Heart left ventricle (tissue), 16 donors: ENCODE measurements at regions not wholly inside any gene's neighbourhood (a gene's known extent, or its start where the extent isn't known, plus 50 kb on each side); places are given as distances from the start of the nearest gene placed in this dataset.

Experiments used
- ATAC-seq, 4 donors: fragments of 200-7000 bp; cut with Tn5 transposase; one replicate each; pipeline ENCODE4 v1.9.1; 2020 to 2022; ENCODE audit warnings: moderate library complexity in 4 of 4, mild to moderate bottlenecking in 3 of 4, moderate number of reproducible peaks in 1 of 4
- DNase-seq, 5 donors: peaks; one replicate each; pipeline ENCODE4 v3.0.0-alpha.2; 2020
- H3K27ac ChIP-seq, 12 donors: fragments of 200-600 bp; sonication (generic) in 4 of 12; one replicate each; pipeline versions ENCODE4 v1.5.0 to v1.8.0; 2016 to 2022; ENCODE audit warnings: mild to moderate bottlenecking in 2 of 12
- H3K27me3 ChIP-seq, 9 donors: fragments of 200-600 bp; sonication (generic) in 2 of 9; one replicate each; pipeline versions ENCODE4 v1.5.1 to v1.8.0; 2016 to 2022; ENCODE audit warnings: mild to moderate bottlenecking in 3 of 9
- H3K36me3 ChIP-seq, 9 donors: fragments of 200-600 bp; sonication (generic) in 2 of 9; one replicate each; pipeline versions ENCODE4 v1.5.0 to v1.8.0; 2018 to 2022; ENCODE audit warnings: mild to moderate bottlenecking in 2 of 9
- H3K4me1 ChIP-seq, 12 donors: fragments of 200-600 bp; sonication (generic) in 4 of 12; one replicate each; pipeline versions ENCODE4 v1.5.0 to v1.8.0; 2016 to 2022; ENCODE audit warnings: mild to moderate bottlenecking in 3 of 12
- H3K4me3 ChIP-seq, 12 donors: fragments of 200-600 bp; sonication (generic) in 4 of 12; one replicate each; pipeline versions ENCODE4 v1.5.0 to v1.8.0; 2017 to 2022; ENCODE audit warnings: mild to moderate bottlenecking in 9 of 12, moderate library complexity in 4 of 12
- H3K9me3 ChIP-seq, 12 donors: fragments of 200-600 bp; sonication (generic) in 4 of 12; one replicate each; pipeline versions ENCODE4 v1.5.0 to v1.8.0; 2016 to 2022; ENCODE audit warnings: mild to moderate bottlenecking in 1 of 12
- POLR2A ChIP-seq, 2 donors: fragments of 450-650 bp; IDR thresholded peaks; one replicate each; pipeline ENCODE4 v1.6.1; 2017; ENCODE audit warnings: antibody characterized with exemption in 2 of 2, mild to moderate bottlenecking in 2 of 2, moderate library complexity in 2 of 2
- WGBS, 4 donors: extraction: QIAGEN DNeasy Blood & Tissue Kit in 2 of 4; methylation state at CpG; one replicate each; pipeline versions ENCODE4 v1.1.5 to v1.1.7; 2013 to 2018; 5-methylcytosine and 5-hydroxymethylcytosine counted together
- intact Hi-C, 10 donors: fragments of 100-400 bp; cut with DNase I; formaldehyde crosslinking; loops; one replicate each; pipeline versions ENCODE4 v1.11.1 to v1.14.2; 2022
- TF ChIP-seq, protein P1 (sequence below), 12 donors: fragments of 200-600 bp; sonication (generic) in 4 of 12; IDR thresholded peaks; one replicate each; pipeline versions ENCODE4 v1.5.0 to v1.8.0; 2018 to 2022; ENCODE audit warnings: antibody characterized with exemption in 12 of 12, mild to moderate bottlenecking in 5 of 12
- donor health status: ischemic (EF 13 %, LVEDD 7.1; RV severe dilation, severe dysfunction).
- donor health status: healthy with polysubstance abuse.
- donor health status: DM: no; HTN: yes; CAD: no.
- donor health status: DM: no; HTN: no; CAD: no.
- donor health status: ischemic (EF 25% LVEDD 6.9; RV normal size, moderate dysfunction).
- donor health status: ischemic (EF 25% LVEDD 5.7; RV mildly dilated, moderate dysfunction).
- donor health status: healthy.
- donor health status: DM: yes; HTN: yes; CAD: no.
- donor health status: ischemic (EF 35%, LVEDD 5.7; RV mildly dilated, moderate dysfunction).
- donor health status: nonischemic (EF 11% LVEDD 7.7; RV severe dilation, severe dysfunction).
- donor health status: DM: yes; HTN: yes; CAD: no.
- donor health status: PGD.
- donor health status: ischemic (EF 29% LVEDD 5.4; RV normal size, mild dysfunction).
- donor health status: nonischemic (EF 23%, LVEDD 6.1; RV moderate dilation, normal function).

- no peak overlapping the region for H3K4me3 ChIP-seq
- no peak for ATAC-seq
- DNase-seq = no peak
- WGBS, 4 donors = 57 to 76% (median 66%) methylated on average over 1 of the region's 1 CpG
- no peaks in the 10 kb centered on the region for H3K27me3 ChIP-seq
- peaks cover 0 to 3% (median 0%) of the 10 kb centered on the region in 12 donors for H3K4me1 ChIP-seq
- H3K27ac ChIP-seq = no peak overlapping the region
- H3K36me3 ChIP-seq = no peaks in the 10 kb centered on the region
- no peak for TF ChIP-seq POLR2A (IDR thresholded peaks at IDR 0.05)
- TF ChIP-seq, protein P1, sequence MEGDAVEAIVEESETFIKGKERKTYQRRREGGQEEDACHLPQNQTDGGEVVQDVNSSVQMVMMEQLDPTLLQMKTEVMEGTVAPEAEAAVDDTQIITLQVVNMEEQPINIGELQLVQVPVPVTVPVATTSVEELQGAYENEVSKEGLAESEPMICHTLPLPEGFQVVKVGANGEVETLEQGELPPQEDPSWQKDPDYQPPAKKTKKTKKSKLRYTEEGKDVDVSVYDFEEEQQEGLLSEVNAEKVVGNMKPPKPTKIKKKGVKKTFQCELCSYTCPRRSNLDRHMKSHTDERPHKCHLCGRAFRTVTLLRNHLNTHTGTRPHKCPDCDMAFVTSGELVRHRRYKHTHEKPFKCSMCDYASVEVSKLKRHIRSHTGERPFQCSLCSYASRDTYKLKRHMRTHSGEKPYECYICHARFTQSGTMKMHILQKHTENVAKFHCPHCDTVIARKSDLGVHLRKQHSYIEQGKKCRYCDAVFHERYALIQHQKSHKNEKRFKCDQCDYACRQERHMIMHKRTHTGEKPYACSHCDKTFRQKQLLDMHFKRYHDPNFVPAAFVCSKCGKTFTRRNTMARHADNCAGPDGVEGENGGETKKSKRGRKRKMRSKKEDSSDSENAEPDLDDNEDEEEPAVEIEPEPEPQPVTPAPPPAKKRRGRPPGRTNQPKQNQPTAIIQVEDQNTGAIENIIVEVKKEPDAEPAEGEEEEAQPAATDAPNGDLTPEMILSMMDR (IDR thresholded peaks at IDR 0.05) = no peak
- peaks cover 0 to 31% (median 3%) of the 10 kb centered on the region in 12 donors for H3K9me3 ChIP-seq
- intact Hi-C loops = no loop called here
Measured at GRCh38 chr3:99342383-99342782, 296.0 kb upstream of the COL8A1 start.

GRCh38 chr3:99339222-99339621 lies 299.2 kb upstream of the COL8A1 start:
- Histone ChIP-seq H3K27me3 (no peaks in the 10 kb centered on the region), H3K4me3 (no peak overlapping the region), H3K9me3 (peaks cover 0 to 35% (median 3%) of the 10 kb centered on the region in 12 donors), H3K36me3 (no peaks in the 10 kb centered on the region), H3K27ac (no peak overlapping the region), H3K4me1 (no peaks in the 10 kb centered on the region)
- intact Hi-C loops = no loop called here
- ATAC-seq = no peak
- 79 to 97% (median 93%) methylated on average over 4 of the region's 4 CpGs for WGBS, 4 donors
- no peak for DNase-seq
- TF ChIP-seq, protein P1 (IDR thresholded peaks at IDR 0.05) = no peak
- no peak for TF ChIP-seq POLR2A (IDR thresholded peaks at IDR 0.05)

GRCh38 chr3:99332718-99333117 lies 305.7 kb upstream of the COL8A1 start:
- no peak overlapping the region for H3K27ac ChIP-seq
- 52 to 62% (median 57%) methylated on average over 3 of the region's 3 CpGs for WGBS, 4 donors
- H3K27me3 ChIP-seq = no peaks in the 10 kb centered on the region
- intact Hi-C loops = no loop called here
- peaks cover 0 to 8% (median 0%) of the 10 kb centered on the region in 12 donors for H3K9me3 ChIP-seq
- H3K36me3 ChIP-seq = no peaks in the 10 kb centered on the region
- H3K4me1 ChIP-seq = no peaks in the 10 kb centered on the region
- TF ChIP-seq POLR2A (IDR thresholded peaks at IDR 0.05) = no peak
- TF ChIP-seq, protein P1 (IDR thresholded peaks at IDR 0.05) = no peak
- ATAC-seq = no peak
- no peak for DNase-seq
- no peak overlapping the region for H3K4me3 ChIP-seq

GRCh38 chr3:99332276-99332675 lies 306.1 kb upstream of the COL8A1 start:
- WGBS, 4 donors = 61 to 75% (median 62%) methylated on average over 2 of the region's 2 CpGs
- intact Hi-C loops = no loop called here
- Histone ChIP-seq H3K4me3 (no peak overlapping the region), H3K27ac (no peak overlapping the region), H3K27me3 (no peaks in the 10 kb centered on the region), H3K4me1 (no peaks in the 10 kb centered on the region), H3K36me3 (no peaks in the 10 kb centered on the region), H3K9me3 (peaks cover 0 to 8% (median 0%) of the 10 kb centered on the region in 12 donors)
- no peak for ATAC-seq
- DNase-seq = no peak
- TF ChIP-seq, protein P1 (IDR thresholded peaks at IDR 0.05) = no peak
- no peak for TF ChIP-seq POLR2A (IDR thresholded peaks at IDR 0.05)
